GM21447 (cell line): ENCODE measurements at regions not wholly inside any gene's neighbourhood (a gene's known extent, or its start where the extent isn't known, plus 50 kb on each side); places are given as distances from the start of the nearest gene placed in this dataset.
"Not testable (repeated sequence)": the region's sequence is repeated elsewhere in the genome, so short reads cannot be mapped to it uniquely, and the experiment has no call there.

Source experiments
- ATAC-seq: cut with Tn5 transposase; IDR thresholded peaks from one replicate; pipeline ENCODE4 v1.9.1; 2021; ENCODE audit not compliant: unreplicated experiment

- no peak for ATAC-seq
Observed at GRCh38 chr4:187618701-187619281, 376.8 kb upstream of the ZFP42 start.

- ATAC-seq, result no peak
Observed at GRCh38 chr4:187619319-187619718, 376.3 kb upstream of the ZFP42 start.

- ATAC-seq, result no peak
Observed at GRCh38 chr4:187632260-187632995, 363.1 kb upstream of the ZFP42 start.

GRCh38 chr4:187633245-187633644 is 362.3 kb upstream of the ZFP42 start:
- ATAC-seq, result no peak

- no peak for ATAC-seq
Observed at GRCh38 chr4:187656959-187657358, 338.6 kb upstream of the ZFP42 start.

GRCh38 chr4:187663076-187663475 is 332.5 kb upstream of the ZFP42 start:
- no peak for ATAC-seq

GRCh38 chr4:187664011-187664410 is 331.6 kb upstream of the ZFP42 start:
- ATAC-seq, result no peak

GRCh38 chr4:187665086-187665485 is 330.5 kb upstream of the ZFP42 start:
- no peak for ATAC-seq

- no peak for ATAC-seq
Observed at GRCh38 chr4:187666034-187666433, 329.5 kb upstream of the ZFP42 start.

GRCh38 chr4:187666697-187667494 is 328.7 kb upstream of the ZFP42 start:
- ATAC-seq, result no peak

- no peak for ATAC-seq
Observed at GRCh38 chr4:187668526-187669082, 327.0 kb upstream of the ZFP42 start.

- ATAC-seq, result not testable (repeated sequence)
Observed at GRCh38 chr4:187671521-187671920, 324.1 kb upstream of the ZFP42 start.

GRCh38 chr4:187671958-187672357 is 323.6 kb upstream of the ZFP42 start:
- ATAC-seq, result not testable (repeated sequence)

- ATAC-seq, result not testable (repeated sequence)
Observed at GRCh38 chr4:187672526-187672925, 323.0 kb upstream of the ZFP42 start.

GRCh38 chr4:187679450-187679849 is 316.1 kb upstream of the ZFP42 start:
- ATAC-seq, result no peak

GRCh38 chr4:187685247-187685646 is 310.3 kb upstream of the ZFP42 start:
- ATAC-seq, result no peak

GRCh38 chr4:187687697-187688096 is 307.9 kb upstream of the ZFP42 start:
- ATAC-seq, result no peak

- no peak for ATAC-seq
Observed at GRCh38 chr4:187692626-187693025, 302.9 kb upstream of the ZFP42 start.

GRCh38 chr4:187695531-187695930 is 300.0 kb upstream of the ZFP42 start:
- not testable (repeated sequence) for ATAC-seq

- no peak for ATAC-seq
Observed at GRCh38 chr4:187711586-187711985, 284.0 kb upstream of the ZFP42 start.

- ATAC-seq, result no peak
Observed at GRCh38 chr4:187714957-187715356, 280.6 kb upstream of the ZFP42 start.

- no peak for ATAC-seq
Observed at GRCh38 chr4:187715466-187715865, 280.1 kb upstream of the ZFP42 start.
